ENCODE measurements at regions not wholly inside any gene's neighbourhood (a gene's known extent, or its start where the extent isn't known, plus 50 kb on each side); places are given as distances from the start of the nearest gene placed in this dataset.

GRCh38 chr2:128615571-128615970, 296.9 kb upstream of the HS6ST1 start:
- TF ChIP-seq CTCF (IDR thresholded peaks at IDR 0.05): no peak
- no peak for TF ChIP-seq POLR2A (IDR thresholded peaks at IDR 0.05)

All from right lobe of liver (tissue), 4 donors.